ENCODE measurements at regions not wholly inside any gene's neighbourhood (a gene's known extent, or its start where the extent isn't known, plus 50 kb on each side); places are given as distances from the start of the nearest gene placed in this dataset.

DNA sequence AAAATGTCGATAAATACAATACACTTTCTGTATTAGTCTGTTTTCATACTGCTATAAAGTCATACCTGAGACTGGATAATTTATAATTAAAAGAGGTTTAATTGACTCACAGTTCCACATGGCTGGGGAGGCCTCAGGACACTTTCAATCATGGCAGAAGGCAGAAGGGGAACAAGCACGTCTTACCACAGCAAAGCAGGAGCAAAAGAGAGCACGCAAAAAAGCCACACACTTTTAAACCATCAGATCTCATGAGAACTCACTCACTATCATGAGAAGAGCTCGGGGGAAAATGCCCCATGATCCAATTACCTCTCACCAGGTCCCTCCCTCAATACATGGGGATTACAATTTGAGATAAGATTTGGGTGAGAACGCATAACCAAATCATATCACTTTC, 256.7 kb downstream of the ANAPC1 start:
- in situ Hi-C loops (cut with HindIII; ENCODE audit: low sequenced_read_pairs): no loop called here
- no peak for DNase-seq (ENCODE audit: low read depth, low spot score)
- TF ChIP-seq, protein P1, sequence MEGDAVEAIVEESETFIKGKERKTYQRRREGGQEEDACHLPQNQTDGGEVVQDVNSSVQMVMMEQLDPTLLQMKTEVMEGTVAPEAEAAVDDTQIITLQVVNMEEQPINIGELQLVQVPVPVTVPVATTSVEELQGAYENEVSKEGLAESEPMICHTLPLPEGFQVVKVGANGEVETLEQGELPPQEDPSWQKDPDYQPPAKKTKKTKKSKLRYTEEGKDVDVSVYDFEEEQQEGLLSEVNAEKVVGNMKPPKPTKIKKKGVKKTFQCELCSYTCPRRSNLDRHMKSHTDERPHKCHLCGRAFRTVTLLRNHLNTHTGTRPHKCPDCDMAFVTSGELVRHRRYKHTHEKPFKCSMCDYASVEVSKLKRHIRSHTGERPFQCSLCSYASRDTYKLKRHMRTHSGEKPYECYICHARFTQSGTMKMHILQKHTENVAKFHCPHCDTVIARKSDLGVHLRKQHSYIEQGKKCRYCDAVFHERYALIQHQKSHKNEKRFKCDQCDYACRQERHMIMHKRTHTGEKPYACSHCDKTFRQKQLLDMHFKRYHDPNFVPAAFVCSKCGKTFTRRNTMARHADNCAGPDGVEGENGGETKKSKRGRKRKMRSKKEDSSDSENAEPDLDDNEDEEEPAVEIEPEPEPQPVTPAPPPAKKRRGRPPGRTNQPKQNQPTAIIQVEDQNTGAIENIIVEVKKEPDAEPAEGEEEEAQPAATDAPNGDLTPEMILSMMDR (IDR thresholded peaks at IDR 0.05; ENCODE audit: low read depth, low read length): no peak
- no peak overlapping the region for H3K4me3 ChIP-seq (ENCODE audit: low read depth, low read length)

DNA sequence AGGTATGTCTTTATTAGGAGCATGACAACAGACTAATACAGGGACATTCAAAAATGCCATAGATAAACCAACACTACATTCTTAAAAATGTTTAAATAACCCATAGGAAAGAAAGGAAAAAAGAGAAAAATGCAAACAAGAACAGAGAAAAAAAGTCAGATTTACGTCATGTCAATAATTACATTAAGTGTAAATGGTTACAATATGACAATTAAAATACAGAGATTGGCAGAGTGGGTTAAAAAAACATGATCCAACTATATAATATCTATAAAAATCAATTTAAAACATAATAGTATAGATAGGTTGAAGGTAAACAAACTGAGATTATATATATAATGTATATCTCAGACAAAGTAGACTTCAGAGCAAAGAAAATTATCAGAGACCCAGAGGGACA, 255.8 kb downstream of the ANAPC1 start:
- in situ Hi-C loops (cut with HindIII; ENCODE audit: low sequenced_read_pairs): no loop called here
- TF ChIP-seq, protein P1 (IDR thresholded peaks at IDR 0.05; ENCODE audit: low read depth, low read length): no peak
- no peak for DNase-seq (ENCODE audit: low read depth, low spot score)
- no peak overlapping the region for H3K4me3 ChIP-seq (ENCODE audit: low read depth, low read length)

DNA sequence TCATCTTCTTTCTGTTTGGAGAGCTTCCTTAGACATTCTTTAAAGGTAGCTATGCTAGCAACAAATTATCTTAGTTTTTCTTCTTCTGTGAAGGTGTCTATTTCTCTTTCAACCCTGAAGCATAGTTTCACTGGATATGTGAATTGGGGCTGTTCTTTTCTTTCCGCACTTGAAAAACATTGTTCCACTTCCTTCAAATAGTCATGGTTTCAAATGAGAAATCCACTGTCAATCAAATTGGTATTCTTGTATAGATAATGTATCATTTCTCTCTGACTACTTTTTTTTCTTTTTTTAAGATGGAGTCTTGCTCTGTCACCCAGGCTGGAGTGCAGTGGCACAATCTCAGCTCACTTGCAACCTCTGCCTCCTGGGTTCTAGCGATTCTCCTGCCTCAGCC, 254.0 kb downstream of the ANAPC1 start:
- no peak overlapping the region for H3K4me3 ChIP-seq (ENCODE audit: low read depth, low read length)
- DNase-seq (ENCODE audit: low read depth, low spot score): no peak
- TF ChIP-seq, protein P1 (IDR thresholded peaks at IDR 0.05; ENCODE audit: low read depth, low read length): no peak
- in situ Hi-C loops (cut with HindIII; ENCODE audit: low sequenced_read_pairs): no loop called here

DNA sequence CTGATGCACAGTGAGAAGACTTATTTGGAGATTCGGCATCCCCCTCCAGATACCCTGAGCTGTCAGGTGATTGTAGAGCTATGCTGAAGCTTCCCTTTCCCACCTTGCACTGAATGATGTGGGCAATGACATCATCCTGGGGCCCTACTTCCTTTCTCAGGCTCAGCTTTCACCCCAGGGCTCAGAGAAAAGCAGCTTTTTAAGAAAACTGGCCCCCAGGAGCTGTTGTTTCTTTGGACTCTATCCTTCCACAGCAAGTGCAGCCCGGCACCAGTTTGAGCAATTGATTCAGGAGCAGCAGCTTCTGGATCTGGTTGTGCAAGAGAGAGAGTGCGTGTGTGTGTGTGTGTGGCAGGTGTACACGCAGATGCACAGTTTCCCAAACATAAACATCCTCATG, 251.3 kb downstream of the ANAPC1 start:
- TF ChIP-seq, protein P1 (IDR thresholded peaks at IDR 0.05; ENCODE audit: low read depth, low read length): no peak
- no peak overlapping the region for H3K4me3 ChIP-seq (ENCODE audit: low read depth, low read length)
- in situ Hi-C loops (cut with HindIII; ENCODE audit: low sequenced_read_pairs): no loop called here
- no peak for DNase-seq (ENCODE audit: low read depth, low spot score)

DNA sequence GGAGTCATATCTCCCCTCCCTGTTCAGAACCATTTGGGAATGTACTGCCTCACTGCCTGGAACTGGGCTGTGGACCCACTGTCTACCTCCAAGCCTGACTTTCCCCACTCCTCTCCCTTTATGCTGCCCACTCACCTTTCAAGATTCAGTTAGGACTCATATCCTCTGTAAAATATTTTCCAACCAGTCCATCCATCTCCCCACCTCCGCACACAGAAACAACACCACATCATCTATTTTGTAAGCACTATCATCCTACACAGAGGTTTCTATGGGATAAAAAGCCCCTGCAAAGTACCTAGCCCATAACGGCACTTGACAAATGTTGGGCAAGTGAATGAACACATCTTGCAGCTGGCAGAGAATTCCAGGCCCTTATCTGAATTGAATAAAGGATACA, 250.8 kb downstream of the ANAPC1 start:
- no peak for DNase-seq (ENCODE audit: low read depth, low spot score)
- in situ Hi-C loops (cut with HindIII; ENCODE audit: low sequenced_read_pairs): no loop called here
- TF ChIP-seq, protein P1 (IDR thresholded peaks at IDR 0.05; ENCODE audit: low read depth, low read length): no peak
- H3K4me3 ChIP-seq (ENCODE audit: low read depth, low read length): no peak overlapping the region

DNA sequence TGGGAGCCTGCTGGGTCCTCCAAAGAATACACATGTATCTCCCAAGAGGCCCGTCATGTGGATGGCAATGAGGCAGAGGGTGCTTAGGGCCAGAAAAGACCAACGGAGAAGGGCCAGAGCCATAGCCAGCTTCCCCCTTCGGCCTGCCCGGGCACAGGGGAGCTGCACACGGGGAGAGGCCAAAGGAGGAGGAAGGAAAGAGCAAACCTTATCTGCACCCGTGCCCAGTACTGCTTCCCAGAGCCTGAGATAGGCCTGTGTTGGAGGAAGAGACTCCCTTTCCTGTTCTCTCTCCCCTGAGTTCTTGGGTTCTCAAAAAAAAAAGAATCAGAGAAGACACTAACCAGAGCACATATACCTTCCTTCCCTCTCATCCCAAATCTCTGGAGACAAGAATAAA, 250.3 kb downstream of the ANAPC1 start:
- TF ChIP-seq, protein P1 (IDR thresholded peaks at IDR 0.05; ENCODE audit: low read depth, low read length): no peak
- no peak overlapping the region for H3K4me3 ChIP-seq (ENCODE audit: low read depth, low read length)
- DNase-seq (ENCODE audit: low read depth, low spot score): no peak
- in situ Hi-C loops (cut with HindIII; ENCODE audit: low sequenced_read_pairs): no loop called here

All from astrocyte of the spinal cord (primary cell).